RWPE2 (cell line): ENCODE measurements at regions not wholly inside any gene's neighbourhood (a gene's known extent, or its start where the extent isn't known, plus 50 kb on each side); places are given as distances from the start of the nearest gene placed in this dataset.
"Not testable (repeated sequence)": the region's sequence is repeated elsewhere in the genome, so short reads cannot be mapped to it uniquely, and the experiment has no call there.

Experiments used
- ATAC-seq: fragments of 200-7000 bp; cut with Tn5 transposase; 3 replicates; pipeline ENCODE4 v1.9.1; 2021; ENCODE audit warnings: low read depth
- DNase-seq: peaks from one replicate; pipeline ENCODE4 v3.0.0-alpha.2; 2020; ENCODE audit warnings: low spot score
- H3K27ac ChIP-seq: fragments of 450-650 bp; 2 replicates; pipeline ENCODE4 v1.5.1; 2017; ENCODE audit warnings: mild to moderate bottlenecking; ENCODE audit not compliant: poor library complexity, severe bottlenecking
- H3K27me3 ChIP-seq: fragments of 250-450 bp; sonication (Bioruptor Pico); 2 replicates; pipeline ENCODE4 v1.5.1; 2021; ENCODE audit warnings: mild to moderate bottlenecking, moderate library complexity; ENCODE audit not compliant: insufficient read depth, poor library complexity, severe bottlenecking
- H3K36me3 ChIP-seq: fragments of 250-450 bp; sonication (Bioruptor Pico); 2 replicates; pipeline ENCODE4 v1.5.1; 2020; ENCODE audit warnings: low read depth, mild to moderate bottlenecking, moderate library complexity
- H3K4me1 ChIP-seq: fragments of 250-450 bp; sonication (Bioruptor Pico); 2 replicates; pipeline ENCODE4 v1.5.1; 2021; ENCODE audit warnings: mild to moderate bottlenecking, moderate library complexity; ENCODE audit not compliant: insufficient read depth, poor library complexity, severe bottlenecking
- H3K4me3 ChIP-seq: fragments of 250-450 bp; sonication (Bioruptor Pico); 2 replicates; pipeline ENCODE4 v1.5.1; 2021; ENCODE audit warnings: mild to moderate bottlenecking, moderate library complexity; ENCODE audit not compliant: severe bottlenecking
- H3K9me3 ChIP-seq: fragments of 250-450 bp; sonication (Bioruptor Pico); 2 replicates; pipeline ENCODE4 v1.5.1; 2021; ENCODE audit warnings: mild to moderate bottlenecking, moderate library complexity; ENCODE audit not compliant: severe bottlenecking

GRCh38 chr19:200203-200602 is 91.0 kb downstream of the PLPP2 start:
- H3K27ac ChIP-seq, H3K27me3 ChIP-seq, H3K4me3 ChIP-seq, H3K36me3 ChIP-seq, H3K4me1 ChIP-seq, ATAC-seq, H3K9me3 ChIP-seq: not testable (repeated sequence)
- DNase-seq = peak; percentile 26
